ENCODE measurements at regions not wholly inside any gene's neighbourhood (a gene's known extent, or its start where the extent isn't known, plus 50 kb on each side); places are given as distances from the start of the nearest gene placed in this dataset.
"Not testable (repeated sequence)": the region's sequence is repeated elsewhere in the genome, so short reads cannot be mapped to it uniquely, and the experiment has no call there.

- not testable (repeated sequence) for DNase-seq (ENCODE audit: low spot score)
Measured at GRCh38 chr4:120200573-120201110, 134.0 kb upstream of the MAD2L1 start.

- no peak for DNase-seq (ENCODE audit: low spot score)
Measured at GRCh38 chr4:120198411-120198810, 131.8 kb upstream of the MAD2L1 start.

- no peak for DNase-seq (ENCODE audit: low spot score)
Measured at GRCh38 chr4:120177603-120178002, 111.0 kb upstream of the MAD2L1 start.

- no peak for DNase-seq (ENCODE audit: low spot score)
Measured at GRCh38 chr4:120175272-120175671, 108.6 kb upstream of the MAD2L1 start.

- no peak for DNase-seq (ENCODE audit: low spot score)
Measured at GRCh38 chr4:120163895-120164294, 97.2 kb upstream of the MAD2L1 start.

GRCh38 chr4:120158841-120159463 is 92.3 kb upstream of the MAD2L1 start:
- DNase-seq (ENCODE audit: low spot score), result no peak

- DNase-seq (ENCODE audit: low spot score), result no peak
Measured at GRCh38 chr4:120158046-120158445, 91.4 kb upstream of the MAD2L1 start.

- DNase-seq (ENCODE audit: low spot score), result peak; percentile 20
Measured at GRCh38 chr4:120156120-120156718, 89.6 kb upstream of the MAD2L1 start.

GRCh38 chr4:120155287-120155686 is 88.6 kb upstream of the MAD2L1 start:
- no peak for DNase-seq (ENCODE audit: low spot score)

GRCh38 chr4:120144634-120145033 is 78.0 kb upstream of the MAD2L1 start:
- no peak for DNase-seq (ENCODE audit: low spot score)

GRCh38 chr4:120144041-120144440 is 77.4 kb upstream of the MAD2L1 start:
- no peak for DNase-seq (ENCODE audit: low spot score)

GRCh38 chr4:120139392-120139791 is 72.7 kb upstream of the MAD2L1 start:
- DNase-seq (ENCODE audit: low spot score), result no peak

- DNase-seq (ENCODE audit: low spot score), result no peak
Measured at GRCh38 chr4:120132935-120133334, 66.3 kb upstream of the MAD2L1 start.

GRCh38 chr4:120130786-120131185 is 64.1 kb upstream of the MAD2L1 start:
- no peak for DNase-seq (ENCODE audit: low spot score)

Measured in AG08395 (cell line).